ENCODE measurements at regions not wholly inside any gene's neighbourhood (a gene's known extent, or its start where the extent isn't known, plus 50 kb on each side); places are given as distances from the start of the nearest gene placed in this dataset.

DNA sequence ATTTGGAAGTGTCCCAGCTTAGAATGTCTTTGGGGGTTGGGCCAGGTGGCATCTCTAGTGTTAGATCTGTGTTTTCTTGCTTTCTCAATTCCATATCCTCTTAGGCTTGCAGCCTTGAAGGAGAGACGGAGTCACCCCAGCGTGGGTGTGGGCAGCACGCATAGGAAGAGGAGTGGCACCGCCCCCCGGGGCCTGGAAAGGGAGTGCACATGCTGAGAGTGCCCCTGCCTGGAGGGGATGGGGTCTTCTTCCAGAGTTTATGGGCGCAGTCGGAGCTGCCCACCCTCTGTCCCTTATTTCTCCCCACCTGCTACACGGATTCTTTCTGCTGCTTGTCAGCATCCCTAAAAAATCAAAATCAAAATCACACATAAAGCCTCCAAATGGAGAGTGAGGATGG, 309.7 kb downstream of the QKI start:
- H3K9me1 ChIP-seq (ENCODE audit: control insufficient read depth, extremely low read depth, insufficient read depth, low read length) = no peaks in the 10 kb centered on the region
- H3K9me3 ChIP-seq (ENCODE audit: control insufficient read depth, low read depth, low read length) = no peaks in the 10 kb centered on the region
- no peaks in the 10 kb centered on the region for H4K20me1 ChIP-seq (ENCODE audit: control insufficient read depth, extremely low read depth, insufficient read depth, low read length)
- no peak overlapping the region for H3K9ac ChIP-seq (ENCODE audit: control insufficient read depth, extremely low read depth, insufficient read depth, low read length)
- H3K4me2 ChIP-seq (ENCODE audit: control insufficient read depth, extremely low read depth, insufficient read depth, low read depth, low read length) = no peak overlapping the region
- dilution Hi-C loops (cut with MboI; ENCODE audit: extremely low pct_ligation_motif_present, low sequenced_read_pairs) = no loop called here
- H3K27ac ChIP-seq (ENCODE audit: control insufficient read depth, insufficient read depth, low read length) = no peak overlapping the region
- no peak overlapping the region for H3K4me3 ChIP-seq (ENCODE audit: control insufficient read depth in 2 of 3, extremely low read depth in 1 of 3, insufficient read depth in 2 of 3, low read depth in 1 of 3, low read length in 3 of 3)
- H3K79me2 ChIP-seq (ENCODE audit: control insufficient read depth, insufficient read depth, low read length) = no peaks in the 10 kb centered on the region
- no peaks in the 10 kb centered on the region for H3K27me3 ChIP-seq (ENCODE audit: control insufficient read depth, extremely low read depth, insufficient read depth, low read length)
- FAIRE-seq (no peak), DNase-seq (ENCODE audit: low read depth, low spot score) (no peak)
- no peak overlapping the region for H2AFZ ChIP-seq (ENCODE audit: control insufficient read depth, low read length)
- TF ChIP-seq, protein P1, sequence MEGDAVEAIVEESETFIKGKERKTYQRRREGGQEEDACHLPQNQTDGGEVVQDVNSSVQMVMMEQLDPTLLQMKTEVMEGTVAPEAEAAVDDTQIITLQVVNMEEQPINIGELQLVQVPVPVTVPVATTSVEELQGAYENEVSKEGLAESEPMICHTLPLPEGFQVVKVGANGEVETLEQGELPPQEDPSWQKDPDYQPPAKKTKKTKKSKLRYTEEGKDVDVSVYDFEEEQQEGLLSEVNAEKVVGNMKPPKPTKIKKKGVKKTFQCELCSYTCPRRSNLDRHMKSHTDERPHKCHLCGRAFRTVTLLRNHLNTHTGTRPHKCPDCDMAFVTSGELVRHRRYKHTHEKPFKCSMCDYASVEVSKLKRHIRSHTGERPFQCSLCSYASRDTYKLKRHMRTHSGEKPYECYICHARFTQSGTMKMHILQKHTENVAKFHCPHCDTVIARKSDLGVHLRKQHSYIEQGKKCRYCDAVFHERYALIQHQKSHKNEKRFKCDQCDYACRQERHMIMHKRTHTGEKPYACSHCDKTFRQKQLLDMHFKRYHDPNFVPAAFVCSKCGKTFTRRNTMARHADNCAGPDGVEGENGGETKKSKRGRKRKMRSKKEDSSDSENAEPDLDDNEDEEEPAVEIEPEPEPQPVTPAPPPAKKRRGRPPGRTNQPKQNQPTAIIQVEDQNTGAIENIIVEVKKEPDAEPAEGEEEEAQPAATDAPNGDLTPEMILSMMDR (optimal IDR thresholded peaks at IDR 0.05 in 1 of 3, IDR thresholded peaks at IDR 0.05 in 1 of 3, conservative IDR thresholded peaks at IDR 0.05 in 1 of 3; ENCODE audit: extremely low read depth in 1 of 3, insufficient read depth in 2 of 3, low read length in 3 of 3) = no peak
- no peak for TF ChIP-seq EZH2 (IDR thresholded peaks at IDR 0.05; ENCODE audit: low read length)
- H3K4me1 ChIP-seq (ENCODE audit: control insufficient read depth, extremely low read depth, insufficient read depth, low read length) = no peaks in the 10 kb centered on the region
- no peaks in the 10 kb centered on the region for H3K36me3 ChIP-seq (ENCODE audit: control insufficient read depth in 2 of 2, extremely low read depth in 1 of 2, insufficient read depth in 2 of 2, low read length in 2 of 2)

DNA sequence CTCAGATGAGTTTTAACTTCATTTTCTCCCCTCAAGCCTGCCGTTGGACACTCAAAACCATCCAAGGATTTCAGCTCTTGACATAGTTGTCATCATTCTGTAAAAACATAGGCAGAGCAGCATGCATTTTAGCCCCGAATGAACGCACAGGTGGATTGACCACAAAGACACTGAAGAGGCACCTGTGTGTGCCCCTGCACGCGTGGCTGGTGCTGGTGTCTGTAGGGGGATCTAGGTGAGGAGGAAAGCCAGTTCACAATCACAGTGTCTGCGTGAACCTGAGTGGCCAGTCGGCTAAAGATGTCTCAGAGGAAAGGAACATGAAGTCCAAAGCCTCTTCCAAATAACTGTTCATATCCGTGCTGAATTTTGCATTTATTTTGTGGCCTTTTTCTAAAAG, 309.2 kb downstream of the QKI start:
- Histone ChIP-seq H3K9me1 (ENCODE audit: control insufficient read depth, extremely low read depth, insufficient read depth, low read length) (no peaks in the 10 kb centered on the region), H3K27ac (ENCODE audit: control insufficient read depth, insufficient read depth, low read length) (no peak overlapping the region), H3K4me3 (ENCODE audit: control insufficient read depth in 2 of 3, extremely low read depth in 1 of 3, insufficient read depth in 2 of 3, low read depth in 1 of 3, low read length in 3 of 3) (no peak overlapping the region), H3K4me1 (ENCODE audit: control insufficient read depth, extremely low read depth, insufficient read depth, low read length) (no peaks in the 10 kb centered on the region), H3K36me3 (ENCODE audit: control insufficient read depth in 2 of 2, extremely low read depth in 1 of 2, insufficient read depth in 2 of 2, low read length in 2 of 2) (no peaks in the 10 kb centered on the region), H3K27me3 (ENCODE audit: control insufficient read depth, extremely low read depth, insufficient read depth, low read length) (no peaks in the 10 kb centered on the region), H4K20me1 (ENCODE audit: control insufficient read depth, extremely low read depth, insufficient read depth, low read length) (no peaks in the 10 kb centered on the region), H3K79me2 (ENCODE audit: control insufficient read depth, insufficient read depth, low read length) (no peaks in the 10 kb centered on the region), H3K4me2 (ENCODE audit: control insufficient read depth, extremely low read depth, insufficient read depth, low read depth, low read length) (no peak overlapping the region), H3K9me3 (ENCODE audit: control insufficient read depth, low read depth, low read length) (no peaks in the 10 kb centered on the region), H2AFZ (ENCODE audit: control insufficient read depth, low read length) (no peak overlapping the region), H3K9ac (ENCODE audit: control insufficient read depth, extremely low read depth, insufficient read depth, low read length) (no peak overlapping the region)
- no peak for DNase-seq (ENCODE audit: low read depth, low spot score)
- TF ChIP-seq, protein P1 (optimal IDR thresholded peaks at IDR 0.05 in 1 of 3, IDR thresholded peaks at IDR 0.05 in 1 of 3, conservative IDR thresholded peaks at IDR 0.05 in 1 of 3; ENCODE audit: extremely low read depth in 1 of 3, insufficient read depth in 2 of 3, low read length in 3 of 3) = no peak
- TF ChIP-seq EZH2 (IDR thresholded peaks at IDR 0.05; ENCODE audit: low read length) = no peak
- dilution Hi-C loops (cut with MboI; ENCODE audit: extremely low pct_ligation_motif_present, low sequenced_read_pairs) = no loop called here
- FAIRE-seq = no peak

Data from keratinocyte (primary cell).